ENCODE measurements at regions not wholly inside any gene's neighbourhood (a gene's known extent, or its start where the extent isn't known, plus 50 kb on each side); places are given as distances from the start of the nearest gene placed in this dataset.

GRCh38 chr3:88991496-88991895 is 115.9 kb upstream of the EPHA3 start:
- TF ChIP-seq POLR2A (IDR thresholded peaks at IDR 0.05; ENCODE audit: low read depth, low read length) (no peak), POLR2AphosphoS5 (IDR thresholded peaks at IDR 0.05; ENCODE audit: low read depth, low read length) (no peak), TAF1 (IDR thresholded peaks at IDR 0.05; ENCODE audit: borderline replicate concordance, low read depth, low read length) (no peak)

Measured in GM12892 (cell line).